Left renal cortex interstitium (tissue), 4 donors: ENCODE measurements at regions not wholly inside any gene's neighbourhood (a gene's known extent, or its start where the extent isn't known, plus 50 kb on each side); places are given as distances from the start of the nearest gene placed in this dataset.
"Not testable (repeated sequence)": the region's sequence is repeated elsewhere in the genome, so short reads cannot be mapped to it uniquely, and the experiment has no call there.

Experiments
- DNase-seq, 4 donors: peaks; one replicate each; pipeline ENCODE4 v3.0.0-alpha.2; 2013; ENCODE audit warnings: low read depth in 4 of 4, low spot score in 2 of 4, missing footprints in 1 of 4

DNA sequence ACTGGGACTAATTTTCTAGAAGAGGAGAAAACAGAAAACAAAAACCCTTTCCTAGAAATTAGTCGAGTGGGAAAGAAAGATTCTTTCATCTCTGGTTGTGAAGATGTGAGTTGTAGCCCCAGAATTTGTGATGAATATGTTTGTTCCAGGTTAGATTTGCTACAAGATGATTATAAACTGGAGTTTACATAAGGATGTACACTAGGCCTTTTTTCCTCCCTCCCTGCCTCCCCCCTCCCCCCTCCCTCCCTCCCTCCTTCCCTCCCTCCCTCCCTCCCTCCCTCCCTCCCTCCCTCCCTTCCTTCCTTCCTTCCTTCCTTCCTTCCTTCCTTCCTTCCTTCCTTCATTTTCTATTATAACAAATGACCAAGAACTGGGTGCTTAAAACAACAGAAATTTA, 1502.0 kb downstream of the SI start:
- DNase-seq: no peak

DNA sequence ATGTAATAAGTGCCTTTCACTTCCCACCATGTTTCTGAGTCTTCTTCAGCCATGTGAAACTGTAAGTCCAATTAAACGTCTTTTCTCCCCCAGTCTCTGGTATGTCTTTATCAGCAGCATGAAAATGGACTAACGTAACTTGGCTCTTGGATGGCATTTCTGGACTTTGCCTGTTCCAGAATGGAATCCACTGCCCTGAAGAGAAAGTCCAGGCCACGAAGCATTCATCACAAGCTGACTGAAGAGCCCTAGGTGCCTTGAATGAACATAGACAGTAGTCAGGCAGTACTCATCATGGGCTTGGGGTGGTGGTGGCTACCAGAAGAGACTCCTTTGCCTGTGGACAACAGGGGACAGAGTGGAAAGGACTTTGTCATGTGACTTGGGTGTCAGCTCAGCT, 1505.0 kb downstream of the SI start:
- DNase-seq: no peak

DNA sequence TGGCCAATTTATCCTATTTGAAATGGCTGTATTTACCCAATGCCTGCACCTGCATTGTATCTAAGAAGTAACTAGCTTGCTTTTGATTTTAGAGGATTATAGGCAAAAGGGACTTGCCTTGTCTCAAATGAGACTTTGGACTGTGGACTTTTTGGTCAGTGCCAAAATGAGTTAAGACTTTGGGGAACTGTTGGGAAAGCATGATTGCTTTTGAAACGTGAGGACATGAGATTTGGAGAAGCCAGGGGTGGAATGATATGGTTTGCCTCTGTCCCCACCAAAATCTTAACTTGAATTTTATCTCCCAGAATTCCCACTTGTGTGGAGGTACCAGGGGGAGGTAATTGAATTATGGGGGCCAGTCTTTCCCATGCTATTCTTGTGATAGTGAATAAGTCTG, 1505.4 kb downstream of the SI start:
- no peak for DNase-seq

DNA sequence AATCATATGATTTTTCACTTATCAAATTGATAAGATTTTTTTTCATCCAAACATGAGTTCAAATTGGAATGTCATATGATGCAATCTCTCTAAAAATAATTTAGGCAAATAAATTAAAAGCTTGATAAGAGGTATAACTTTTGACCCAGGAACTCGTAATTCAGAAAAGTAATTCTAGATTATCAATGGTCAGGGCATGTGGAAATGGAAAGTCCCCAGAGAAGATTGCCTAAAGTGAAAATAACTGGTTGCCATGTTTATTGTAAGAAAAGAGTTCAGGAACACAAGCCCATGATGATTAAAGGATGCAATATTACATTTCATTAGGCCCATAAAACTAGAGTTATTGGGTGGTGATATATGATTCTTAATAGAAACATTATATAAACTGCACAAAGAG, 1514.8 kb downstream of the SI start:
- no peak for DNase-seq

DNA sequence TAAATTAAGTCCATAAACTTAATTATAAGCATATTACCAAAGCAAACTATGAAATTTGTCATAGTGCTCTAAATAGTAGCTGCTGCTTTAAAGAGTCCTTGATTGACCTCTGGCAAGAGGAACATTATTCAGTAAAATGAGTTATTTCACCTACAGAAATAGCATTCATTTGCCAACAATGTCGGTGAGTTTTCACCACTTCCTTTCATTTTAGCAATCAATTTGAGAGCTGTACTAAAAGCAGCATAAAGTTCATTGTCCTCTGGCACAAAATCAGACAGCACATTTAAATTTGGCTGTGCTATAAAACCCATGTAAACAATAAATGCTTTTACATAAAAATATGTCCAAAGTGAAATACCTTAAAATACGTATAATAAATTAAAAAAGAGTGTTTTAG, 1515.7 kb downstream of the SI start:
- no peak for DNase-seq

DNA sequence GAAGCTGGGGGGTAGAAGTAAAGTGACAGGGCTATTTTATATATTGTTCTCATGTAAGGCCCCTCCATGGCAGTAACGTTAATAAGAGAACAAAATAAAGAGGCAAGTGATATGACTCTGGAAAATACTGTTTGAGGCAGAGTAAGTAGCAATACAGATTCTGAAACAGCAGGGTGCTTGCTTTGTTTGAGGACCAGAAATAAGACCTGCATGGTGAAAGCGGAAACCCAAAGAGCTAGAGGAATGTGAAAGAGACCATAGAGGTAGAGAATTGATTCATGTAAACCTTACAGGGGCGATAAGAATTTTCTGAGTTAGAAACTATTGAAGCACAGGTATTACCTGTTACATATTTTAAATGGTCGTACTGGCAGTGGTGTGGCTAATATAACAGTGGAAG, 1517.1 kb downstream of the SI start:
- DNase-seq: no peak

DNA sequence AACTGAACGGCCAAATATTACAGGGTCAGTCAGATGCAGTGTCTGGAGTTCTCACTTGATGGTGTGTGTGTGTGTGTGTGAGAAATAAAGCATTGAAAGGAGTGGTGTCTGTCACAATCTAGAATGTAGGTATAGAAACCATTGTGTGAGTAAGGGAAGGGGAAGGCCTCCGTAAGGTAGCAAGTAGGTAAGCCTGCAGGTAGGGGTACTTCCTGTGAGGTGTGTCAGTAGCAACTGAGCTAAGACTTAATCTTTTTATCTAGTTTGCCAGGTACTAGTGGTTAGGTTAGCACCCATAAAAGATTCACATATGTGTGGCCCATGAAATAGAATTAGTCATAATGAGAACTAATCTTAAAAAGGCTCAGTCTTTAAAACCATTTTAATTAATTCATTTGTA, 1517.8 kb downstream of the SI start:
- DNase-seq: no peak

DNA sequence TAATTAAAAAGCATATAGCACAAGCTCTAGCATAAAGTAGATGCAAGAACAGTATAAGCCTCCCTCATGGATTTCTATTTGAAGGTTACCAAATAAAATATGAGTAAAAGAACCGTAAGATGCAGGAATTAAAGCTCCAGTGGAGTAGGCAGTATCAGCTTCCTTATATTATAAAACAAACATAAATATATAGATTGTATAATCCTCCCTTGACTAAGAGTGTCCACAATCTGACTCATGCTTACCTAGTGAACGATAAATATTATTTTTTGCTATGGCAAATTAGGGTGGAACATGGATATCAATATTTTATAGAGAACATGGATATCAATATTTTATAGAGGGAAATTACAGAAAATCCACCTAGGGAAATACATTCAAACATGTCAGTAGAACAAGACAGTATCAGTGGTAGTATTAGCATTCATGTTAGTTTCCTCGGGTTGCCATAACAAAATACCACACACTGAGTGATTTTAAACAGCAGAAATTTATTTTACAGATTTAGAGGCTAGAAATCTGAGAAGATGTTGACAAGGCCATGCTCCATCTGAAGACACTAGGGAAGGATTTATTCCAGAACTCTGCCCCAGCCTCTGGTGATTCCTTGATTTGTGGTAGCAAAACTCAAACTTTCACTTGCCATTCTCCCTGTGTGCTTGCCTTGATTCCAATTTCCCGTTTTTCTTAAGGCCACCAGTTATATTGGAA, 1521.3 kb downstream of the SI start:
- DNase-seq: no peak

DNA sequence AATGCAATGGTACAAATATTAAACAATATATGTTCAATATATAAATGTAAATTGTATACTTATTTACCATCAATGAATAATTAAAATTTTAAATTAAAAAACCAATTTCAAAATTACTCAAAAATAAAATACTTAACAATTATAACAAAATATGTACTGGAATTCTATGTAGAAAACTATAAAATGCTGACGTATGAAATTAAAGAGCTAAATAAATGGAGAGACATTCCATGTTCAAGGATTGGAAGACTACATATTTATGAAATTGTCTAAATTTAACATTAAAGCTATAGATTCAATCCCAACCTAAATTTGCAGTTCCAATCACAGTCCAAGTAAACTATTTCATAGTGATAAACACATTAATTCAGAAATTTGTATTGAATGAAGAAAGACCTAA, 1522.4 kb downstream of the SI start:
- no peak for DNase-seq

DNA sequence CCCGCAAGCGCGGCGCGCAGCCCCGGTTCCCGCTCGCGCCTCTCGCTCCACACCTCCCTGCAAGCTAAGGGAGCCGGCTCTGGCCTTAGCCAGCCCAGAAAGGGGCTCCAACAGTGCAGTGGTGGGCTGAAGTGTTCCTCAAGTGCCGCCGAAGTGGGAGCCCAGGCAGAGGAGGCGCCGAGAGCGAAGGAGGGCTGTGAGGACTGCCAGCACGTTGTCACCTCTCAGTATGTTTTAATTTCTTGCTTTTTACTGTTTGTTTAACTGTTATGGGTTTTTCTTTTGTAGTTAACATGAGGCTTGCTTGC, 1525.7 kb downstream of the SI start:
- DNase-seq: no peak

DNA sequence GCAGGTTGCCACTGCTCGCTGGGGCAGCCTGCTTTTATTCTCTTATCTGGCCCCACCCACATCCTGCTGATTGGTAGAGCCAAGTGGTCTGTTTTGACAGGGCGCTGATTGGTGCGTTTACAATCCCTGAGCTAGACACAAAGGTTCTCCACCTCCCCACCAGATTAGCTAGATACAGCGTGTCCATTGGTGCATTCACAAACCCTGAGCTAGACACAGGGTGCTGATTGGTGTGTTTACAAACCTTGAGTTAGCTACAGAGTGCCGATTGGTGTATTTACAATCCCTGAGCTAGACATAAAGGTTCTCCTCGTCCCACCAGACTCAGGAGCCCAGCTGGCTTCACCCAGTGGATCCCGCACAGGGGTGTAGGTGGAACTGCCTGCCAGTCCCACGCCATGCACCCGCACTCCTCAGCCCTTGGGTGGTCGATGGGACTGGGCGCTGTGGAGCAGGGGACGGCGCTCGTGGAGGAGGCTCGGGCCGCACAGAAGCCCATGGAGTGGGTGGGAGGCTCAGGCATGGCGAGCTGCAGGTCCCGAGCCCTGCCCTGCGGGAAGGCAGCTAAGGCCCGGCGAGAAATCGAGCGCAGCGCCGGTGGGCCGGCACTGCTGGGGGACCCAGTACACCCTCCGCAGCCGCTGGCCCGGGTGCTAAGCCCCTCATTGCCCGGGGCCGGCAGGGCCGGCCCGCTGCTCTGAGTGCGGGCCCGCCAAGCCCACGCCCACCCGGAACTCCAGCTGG, 1526.2 kb downstream of the SI start:
- DNase-seq: not testable (repeated sequence)

DNA sequence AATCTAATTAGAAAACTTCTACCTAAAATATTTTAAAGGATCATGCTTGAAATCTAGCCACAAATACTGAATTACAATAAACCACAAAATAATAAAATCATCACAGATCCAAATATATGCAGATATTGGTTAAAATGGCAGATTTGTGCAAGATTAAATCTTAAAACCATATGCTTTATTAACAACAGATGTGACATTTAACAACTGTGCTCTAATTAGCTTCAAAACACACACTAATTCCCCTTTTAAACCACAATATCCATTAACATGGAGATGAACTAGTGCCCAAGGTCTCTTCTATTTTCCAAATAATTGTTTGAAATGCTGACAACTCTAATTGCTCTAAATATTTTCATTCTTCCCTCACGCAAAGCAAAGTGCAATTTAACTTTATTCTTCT, 1530.3 kb downstream of the SI start:
- no peak for DNase-seq

DNA sequence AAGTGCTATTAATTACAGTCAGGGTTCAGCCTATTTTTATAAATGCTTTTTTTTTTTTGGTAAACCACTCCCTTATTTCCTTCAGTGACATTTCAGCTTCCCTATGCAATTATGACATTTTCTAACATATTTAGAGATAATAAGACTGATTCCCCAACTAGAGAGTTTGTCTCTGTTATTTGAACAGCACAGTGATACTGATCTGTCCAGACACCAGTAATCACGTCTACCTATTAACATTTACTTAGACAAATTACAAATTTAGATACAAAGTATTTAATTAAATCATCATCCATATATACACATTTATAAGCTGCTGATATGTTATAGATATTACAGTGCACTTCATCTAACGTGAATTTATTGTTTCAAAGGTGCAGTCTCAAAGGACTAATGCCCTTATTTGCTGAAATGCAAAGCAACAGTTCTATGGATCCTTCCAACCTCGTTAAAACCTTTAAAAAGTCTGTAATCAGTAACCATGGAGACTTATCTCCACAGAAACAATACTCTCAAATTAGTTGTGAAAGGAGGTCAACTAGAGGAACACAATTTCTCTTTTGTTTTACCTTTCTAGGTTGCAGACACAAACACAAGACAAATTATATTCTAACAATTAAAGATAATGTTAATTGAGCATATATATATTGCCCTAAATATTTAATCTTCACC, 1531.1 kb downstream of the SI start:
- DNase-seq: no peak

DNA sequence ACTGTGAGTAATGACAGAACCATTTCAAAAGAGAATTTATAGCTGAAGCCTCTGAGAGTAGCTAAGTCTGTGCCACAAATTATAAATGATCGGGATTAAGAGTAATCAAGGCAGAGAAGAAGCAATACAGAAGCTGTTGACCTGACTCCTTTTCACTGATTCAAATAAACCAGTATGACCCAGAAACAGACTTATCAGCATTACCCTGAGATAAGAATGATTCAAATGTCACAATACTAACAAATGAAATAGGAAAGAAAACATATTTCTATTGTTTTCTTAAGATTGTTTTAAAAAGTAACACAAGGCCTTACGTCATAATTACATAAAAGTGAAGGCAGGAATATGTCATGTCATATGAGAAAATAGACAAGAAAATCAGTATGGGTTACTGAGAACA, 1534.6 kb downstream of the SI start:
- DNase-seq: no peak

DNA sequence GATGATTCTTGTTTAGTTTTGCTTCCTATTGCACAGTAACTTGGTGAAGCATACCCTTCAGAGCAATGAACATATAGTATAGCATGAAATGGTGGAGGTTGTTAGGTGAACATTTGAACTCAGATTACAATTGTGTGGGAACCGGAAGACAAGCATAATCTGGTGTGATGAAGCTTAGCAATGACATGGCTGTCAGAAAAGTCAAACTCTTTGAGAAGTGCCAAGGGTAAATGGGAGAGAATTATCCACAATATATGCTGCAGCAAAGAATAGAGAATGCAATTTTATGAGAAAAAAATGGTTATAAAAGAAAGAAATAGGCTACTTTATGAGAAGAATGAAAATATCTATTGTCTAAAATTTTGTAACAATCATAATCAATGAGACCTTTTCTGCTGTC, 1536.7 kb downstream of the SI start:
- DNase-seq: no peak

DNA sequence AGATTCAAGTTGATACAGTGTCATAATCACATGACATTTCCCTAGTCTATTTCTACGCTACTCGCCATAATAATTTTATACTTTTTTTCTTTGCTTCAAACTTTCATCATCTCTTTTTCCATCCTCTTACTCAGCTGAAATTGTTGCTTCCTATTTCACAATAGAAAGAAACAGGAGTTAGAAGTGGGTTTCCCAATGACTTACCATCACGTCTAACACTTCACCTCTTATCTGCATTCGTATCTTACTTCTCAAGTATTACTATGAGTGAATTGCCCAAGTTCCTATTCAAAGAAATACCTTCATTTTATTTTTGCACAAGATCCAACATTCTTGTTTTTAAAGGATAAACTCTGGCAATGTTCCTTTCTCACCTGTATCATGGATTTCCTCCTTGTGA, 1539.9 kb downstream of the SI start:
- no peak for DNase-seq

DNA sequence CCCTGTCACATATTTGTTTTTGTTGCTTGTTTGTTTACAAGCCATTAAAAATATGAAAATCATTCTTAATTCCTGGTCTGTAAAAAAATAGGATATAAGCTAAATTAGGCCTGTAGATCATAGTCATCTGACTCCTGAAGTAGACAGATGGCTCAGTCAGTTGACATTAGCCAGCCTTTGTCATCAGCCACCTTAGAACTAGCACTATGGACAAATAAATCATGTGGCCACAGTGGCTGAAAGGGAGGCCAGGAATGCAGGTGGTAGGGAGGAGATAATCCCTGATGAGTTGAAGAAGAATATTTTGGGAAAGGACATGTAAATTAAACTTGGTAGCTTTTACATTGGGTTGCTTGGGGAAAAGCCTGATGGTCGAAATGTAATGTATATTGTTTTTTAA, 1544.9 kb downstream of the SI start:
- no peak for DNase-seq

DNA sequence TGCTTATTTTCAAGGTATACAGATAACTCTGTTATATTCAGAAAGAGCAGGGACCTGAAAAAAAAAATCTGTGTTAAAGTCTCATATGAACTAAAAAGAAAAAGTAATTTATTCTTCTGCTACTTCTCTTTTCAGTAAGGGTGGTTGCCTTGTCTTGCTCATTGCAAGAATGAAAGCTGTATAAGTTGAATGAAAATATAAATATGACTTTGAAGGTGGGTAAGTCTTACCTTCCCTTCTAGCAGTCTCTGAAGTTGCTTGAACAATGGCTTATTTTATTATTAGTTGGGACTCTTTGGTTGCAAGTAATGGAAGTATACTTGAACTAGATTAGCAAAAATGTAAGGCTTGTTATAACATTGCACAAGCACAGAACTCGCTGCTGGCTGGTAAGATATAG, 1554.9 kb downstream of the SI start:
- DNase-seq: no peak

DNA sequence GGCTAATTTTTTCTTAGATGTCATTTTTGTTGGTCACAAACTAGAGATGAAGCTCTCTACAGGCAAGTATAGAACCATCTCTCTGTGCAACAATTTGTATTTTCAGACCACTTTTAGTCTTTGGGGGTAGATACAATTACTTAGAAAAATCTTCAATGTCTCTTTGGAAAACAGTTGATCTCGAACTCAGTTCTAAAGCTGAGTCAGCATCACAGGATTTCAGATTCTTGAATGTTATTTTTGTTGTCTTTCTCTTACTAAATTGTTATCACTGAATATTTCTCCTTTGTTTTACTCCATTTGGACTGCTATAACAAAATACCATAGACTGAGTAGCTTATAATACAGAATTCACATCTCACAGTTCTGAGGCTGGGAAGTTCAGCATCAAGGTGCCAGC, 1557.0 kb downstream of the SI start:
- no peak for DNase-seq

DNA sequence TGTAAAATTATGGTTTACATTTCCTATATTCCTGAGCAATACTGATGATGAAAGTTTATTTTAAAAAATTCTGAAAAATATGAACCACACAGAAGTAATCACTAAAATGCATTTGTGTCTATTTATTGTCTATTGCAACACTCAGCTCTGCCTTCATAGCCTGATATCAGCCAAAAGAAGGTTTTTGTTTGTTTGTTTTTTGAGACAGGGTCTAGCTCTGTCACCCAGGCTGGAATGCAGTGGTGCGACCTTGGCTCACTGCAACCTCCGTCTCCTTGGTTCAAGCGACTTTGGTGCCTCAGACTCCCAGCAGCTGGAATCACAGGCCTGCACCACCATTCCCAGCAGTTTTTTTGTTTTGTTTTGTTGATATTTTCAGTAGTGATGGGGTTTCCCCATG, 1560.2 kb downstream of the SI start:
- DNase-seq: no peak

DNA sequence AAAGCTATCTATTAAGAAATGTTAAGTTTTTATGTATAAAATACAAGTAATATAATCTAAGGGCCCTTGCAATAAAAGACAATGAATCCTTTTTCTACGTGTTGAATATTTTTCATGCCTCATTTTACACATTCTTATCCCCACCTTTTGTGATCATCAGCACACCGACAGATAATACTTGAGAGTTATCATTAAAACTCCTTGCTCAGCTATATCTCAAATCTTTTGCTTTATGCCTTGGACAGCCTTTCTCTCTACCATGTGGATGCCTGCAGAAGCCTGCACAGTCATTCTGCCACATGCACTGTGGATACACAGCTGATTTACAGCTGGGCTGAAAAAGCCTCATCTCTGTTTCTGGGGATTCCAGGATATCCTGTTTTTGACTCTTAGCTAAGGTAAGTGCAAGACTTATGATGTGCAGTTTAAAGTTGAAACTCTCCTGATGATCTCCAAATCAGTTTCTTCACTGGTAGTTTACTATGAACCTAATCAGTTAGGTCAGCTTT, 1565.1 kb downstream of the SI start:
- no peak for DNase-seq

DNA sequence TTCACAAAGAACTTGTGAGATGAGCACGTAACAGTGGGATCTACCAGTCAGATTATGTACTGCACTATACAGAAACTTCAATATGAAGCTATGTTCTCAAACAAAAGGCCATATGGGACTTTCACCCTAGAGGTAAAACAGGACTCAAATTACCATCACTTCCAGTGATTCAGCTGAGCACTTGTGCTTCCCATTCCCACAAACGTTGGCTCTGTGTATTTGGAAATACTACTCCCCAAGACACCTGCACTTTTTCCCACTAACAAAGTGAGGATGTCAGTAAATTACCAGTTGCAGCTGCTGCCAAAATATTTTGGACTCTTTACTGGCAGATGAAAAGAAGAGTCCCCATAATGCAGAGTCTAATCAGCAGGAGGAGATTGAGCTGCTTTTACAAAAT, 1570.1 kb downstream of the SI start:
- DNase-seq: no peak
